NB4 (cell line): ENCODE measurements at regions not wholly inside any gene's neighbourhood (a gene's known extent, or its start where the extent isn't known, plus 50 kb on each side); places are given as distances from the start of the nearest gene placed in this dataset.

ENCODE experiments used
- DNase-seq: peaks from one replicate; pipeline ENCODE4 v3.0.0; 2010; ENCODE audit warnings: low read depth
- H3K4me3 ChIP-seq: one replicate; pipeline ENCODE4 v1.5.1; 2011; ENCODE audit warnings: mild to moderate bottlenecking, low read depth, low read length, moderate library complexity
- CTCF ChIP-seq: IDR thresholded peaks from one replicate; pipeline ENCODE4 v1.5.1; 2012; ENCODE audit warnings: low read depth, low read length
- MYC ChIP-seq: IDR thresholded peaks from 2 replicates; pipeline ENCODE4 v1.6.1; 2011; ENCODE audit warnings: low read depth, low read length
- POLR2A ChIP-seq: IDR thresholded peaks from 2 replicates; pipeline ENCODE4 v1.6.1; 2011; ENCODE audit warnings: mild to moderate bottlenecking; ENCODE audit not compliant: insufficient read length; ENCODE audit errors: extremely low read depth
- TF ChIP-seq, protein P1 (sequence below): IDR thresholded peaks from 2 replicates; pipeline ENCODE4 v1.6.1; 2011; ENCODE audit warnings: low read depth, low read length

- TF ChIP-seq CTCF (no peak), POLR2A (no peak), MYC (no peak)
- TF ChIP-seq, protein P1, sequence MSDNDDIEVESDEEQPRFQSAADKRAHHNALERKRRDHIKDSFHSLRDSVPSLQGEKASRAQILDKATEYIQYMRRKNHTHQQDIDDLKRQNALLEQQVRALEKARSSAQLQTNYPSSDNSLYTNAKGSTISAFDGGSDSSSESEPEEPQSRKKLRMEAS, result no peak
- DNase-seq, result no peak
- H3K4me3 ChIP-seq, result no peak overlapping the region
Observed at GRCh38 chr14:39766397-39767000, 334.3 kb upstream of the FBXO33 start.

- no peak overlapping the region for H3K4me3 ChIP-seq
- TF ChIP-seq, protein P1, result no peak
- TF ChIP-seq CTCF (no peak), POLR2A (no peak), MYC (no peak)
- DNase-seq, result no peak
Observed at GRCh38 chr14:39765676-39766075, 333.4 kb upstream of the FBXO33 start.

GRCh38 chr14:39763402-39763890, 331.2 kb upstream of the FBXO33 start:
- no peak overlapping the region for H3K4me3 ChIP-seq
- DNase-seq, result no peak
- TF ChIP-seq POLR2A, result no peak
- TF ChIP-seq, protein P1, result no peak
- no peak for TF ChIP-seq MYC
- no peak for TF ChIP-seq CTCF

DNA sequence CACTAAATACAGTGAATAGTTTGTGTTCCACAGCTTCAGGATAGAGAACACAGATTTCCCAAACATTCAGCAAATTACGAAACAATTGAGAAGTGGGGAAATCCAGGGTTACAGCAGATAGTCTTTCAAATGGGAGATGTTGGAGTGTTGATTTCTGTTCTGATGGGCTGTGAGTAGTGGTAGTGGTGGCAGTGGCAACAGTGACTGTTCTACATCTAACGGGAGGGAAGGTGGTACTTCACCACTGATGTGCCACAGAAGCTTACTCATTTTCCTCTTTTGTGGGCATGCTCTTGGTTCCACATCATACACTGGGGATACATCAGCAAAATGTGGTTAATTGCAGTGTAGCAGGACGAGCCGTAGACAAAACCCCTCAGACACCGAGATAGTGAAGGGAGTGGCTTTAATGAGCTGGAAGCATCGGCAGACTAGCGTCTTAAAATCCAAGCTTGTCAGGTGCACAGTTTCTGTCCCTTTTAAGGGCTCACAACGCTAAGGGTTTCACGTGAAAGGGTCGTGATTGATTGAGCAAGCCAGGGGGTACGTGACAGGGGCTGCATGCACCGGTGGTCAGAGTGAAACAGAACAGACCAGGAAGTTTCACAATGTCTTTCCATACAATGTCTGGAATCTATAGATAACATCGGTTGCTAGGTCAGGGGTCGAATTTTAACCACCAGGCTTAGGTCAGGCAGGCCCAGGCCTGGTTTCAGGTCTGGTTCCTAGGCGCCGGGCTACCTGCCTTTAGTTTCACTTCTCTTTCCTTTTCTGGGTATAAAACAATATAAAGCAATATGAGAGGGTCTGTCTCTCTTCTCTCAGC, 330.6 kb upstream of the FBXO33 start:
- DNase-seq, result peak; percentile 40
- no peak overlapping the region for H3K4me3 ChIP-seq
- TF ChIP-seq MYC (no peak), POLR2A (no peak), CTCF (no peak)
- TF ChIP-seq, protein P1, result no peak

DNA sequence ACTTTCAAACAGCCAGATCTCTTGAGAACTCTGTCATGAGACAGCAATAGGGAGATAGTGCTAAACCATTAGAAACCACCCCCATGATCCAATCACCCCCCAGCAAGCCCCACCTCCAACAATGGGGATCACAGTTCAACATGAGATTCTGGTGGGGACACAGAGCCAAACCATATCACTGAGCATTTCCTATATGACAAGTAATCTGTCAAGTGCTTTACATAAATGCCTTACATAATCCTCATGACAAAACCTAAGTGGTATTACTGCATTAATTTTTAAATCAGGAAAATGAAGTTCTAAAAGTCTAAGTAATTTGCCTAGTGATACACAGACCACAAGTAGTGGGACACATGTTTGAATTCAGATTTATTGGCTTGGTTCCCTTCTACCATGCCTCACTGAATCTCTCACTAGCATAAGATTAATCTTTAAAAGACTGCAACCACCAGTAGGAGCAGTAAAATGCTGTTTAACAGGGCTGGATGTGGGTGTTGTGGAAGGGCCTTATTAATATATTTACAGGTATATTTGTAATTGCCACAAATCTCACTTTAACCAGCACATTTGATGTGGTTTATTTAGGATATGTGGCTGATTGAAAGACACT, 323.1 kb upstream of the FBXO33 start:
- no peak for DNase-seq
- TF ChIP-seq, protein P1, result no peak
- TF ChIP-seq CTCF (no peak), POLR2A (no peak), MYC (no peak)
- H3K4me3 ChIP-seq, result no peak overlapping the region
